Upper lobe of left lung (tissue), 4 donors: ENCODE measurements at regions not wholly inside any gene's neighbourhood (a gene's known extent, or its start where the extent isn't known, plus 50 kb on each side); places are given as distances from the start of the nearest gene placed in this dataset.

Source experiments
- POLR2A ChIP-seq, 4 donors: fragments of 450-650 bp; IDR thresholded peaks; one replicate each; pipeline ENCODE4 v1.5.1; 2016 to 2017; ENCODE audit warnings: antibody characterized with exemption in 4 of 4, mild to moderate bottlenecking in 2 of 4
- POLR2AphosphoS5 ChIP-seq, 2 donors: sonication (generic); formaldehyde crosslinking; IDR thresholded peaks; one replicate each; pipeline ENCODE4 v1.5.1; 2017; ENCODE audit warnings: antibody characterized with exemption in 2 of 2

- no peak for TF ChIP-seq POLR2A (IDR thresholded peaks at IDR 0.05)
- TF ChIP-seq POLR2AphosphoS5 (IDR thresholded peaks at IDR 0.05), result no peak
Measured at GRCh38 chr15:69524296-69524695, 71.7 kb downstream of the RPLP1 start.
